Left lung (tissue), 4 donors: ENCODE measurements at regions not wholly inside any gene's neighbourhood (a gene's known extent, or its start where the extent isn't known, plus 50 kb on each side); places are given as distances from the start of the nearest gene placed in this dataset.
A peak's percentile ranks its signal among the peaks of the same experiment; 100 is the strongest.

Experiments used
- ATAC-seq: fragments of 200-7000 bp; cut with Tn5 transposase; one replicate; pipeline ENCODE4 v1.9.1; 2020; ENCODE audit warnings: moderate library complexity
- DNase-seq, 4 donors: peaks; one replicate each; pipeline ENCODE4 v3.0.0-alpha.2; 2013 to 2020
- H3K27ac ChIP-seq, 2 donors: fragments of 200-600 bp; sonication (generic) in 1 of 2; one replicate each; pipeline versions ENCODE4 v1.5.0 to v1.8.0; 2020 to 2021
- H3K27me3 ChIP-seq, 2 donors: fragments of 200-600 bp; sonication (generic) in 1 of 2; one replicate each; pipeline versions ENCODE4 v1.5.0 to v1.8.0; 2020 to 2021
- H3K36me3 ChIP-seq, 2 donors: fragments of 200-600 bp; sonication (generic) in 1 of 2; one replicate each; pipeline versions ENCODE4 v1.5.0 to v1.8.0; 2020 to 2021
- H3K4me1 ChIP-seq, 2 donors: fragments of 200-600 bp; one replicate each; pipeline ENCODE4 v1.8.0; 2021
- H3K4me3 ChIP-seq, 2 donors: fragments of 200-600 bp; sonication (generic) in 1 of 2; one replicate each; pipeline versions ENCODE4 v1.5.0 to v1.8.0; 2020 to 2021; ENCODE audit warnings: mild to moderate bottlenecking in 1 of 2
- H3K9me3 ChIP-seq, 2 donors: fragments of 200-600 bp; sonication (generic) in 1 of 2; one replicate each; pipeline versions ENCODE4 v1.5.0 to v1.8.0; 2020 to 2021
- intact Hi-C, 2 donors: fragments of 100-400 bp; cut with DNase I; formaldehyde crosslinking; loops; one replicate each; pipeline versions ENCODE4 v1.11.2 to v1.14.2; 2022
- TF ChIP-seq, protein P1 (sequence below), 2 donors: fragments of 200-600 bp; sonication (generic) in 1 of 2; IDR thresholded peaks; one replicate each; pipeline versions ENCODE4 v1.5.0 to v1.8.0; 2021; ENCODE audit warnings: antibody characterized with exemption in 2 of 2
- donor health status: DM: no; HTN: yes; CAD: no.
- donor health status: DM: no; HTN: no; CAD: no.

DNA sequence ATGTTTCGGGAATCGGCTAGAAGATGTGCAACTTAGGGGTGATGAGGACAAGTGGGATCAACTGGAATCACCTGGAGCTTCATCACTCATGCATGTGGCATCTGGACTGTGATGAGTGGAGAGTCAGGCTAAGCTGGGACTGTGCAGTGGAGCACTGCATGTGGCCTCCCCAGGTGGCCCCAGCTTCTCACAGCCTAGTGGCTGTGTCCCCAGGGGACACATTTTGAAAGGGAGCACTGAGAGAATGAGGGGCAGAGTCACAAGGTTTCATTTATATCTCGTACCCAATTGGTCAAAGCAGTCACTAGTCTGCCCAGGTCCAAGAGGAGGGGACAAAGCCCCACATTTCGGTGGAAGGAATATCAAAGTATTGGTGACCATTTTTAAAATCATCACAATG, 54.8 kb upstream of the TCF7L2 start:
- TF ChIP-seq, protein P1, sequence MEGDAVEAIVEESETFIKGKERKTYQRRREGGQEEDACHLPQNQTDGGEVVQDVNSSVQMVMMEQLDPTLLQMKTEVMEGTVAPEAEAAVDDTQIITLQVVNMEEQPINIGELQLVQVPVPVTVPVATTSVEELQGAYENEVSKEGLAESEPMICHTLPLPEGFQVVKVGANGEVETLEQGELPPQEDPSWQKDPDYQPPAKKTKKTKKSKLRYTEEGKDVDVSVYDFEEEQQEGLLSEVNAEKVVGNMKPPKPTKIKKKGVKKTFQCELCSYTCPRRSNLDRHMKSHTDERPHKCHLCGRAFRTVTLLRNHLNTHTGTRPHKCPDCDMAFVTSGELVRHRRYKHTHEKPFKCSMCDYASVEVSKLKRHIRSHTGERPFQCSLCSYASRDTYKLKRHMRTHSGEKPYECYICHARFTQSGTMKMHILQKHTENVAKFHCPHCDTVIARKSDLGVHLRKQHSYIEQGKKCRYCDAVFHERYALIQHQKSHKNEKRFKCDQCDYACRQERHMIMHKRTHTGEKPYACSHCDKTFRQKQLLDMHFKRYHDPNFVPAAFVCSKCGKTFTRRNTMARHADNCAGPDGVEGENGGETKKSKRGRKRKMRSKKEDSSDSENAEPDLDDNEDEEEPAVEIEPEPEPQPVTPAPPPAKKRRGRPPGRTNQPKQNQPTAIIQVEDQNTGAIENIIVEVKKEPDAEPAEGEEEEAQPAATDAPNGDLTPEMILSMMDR (IDR thresholded peaks at IDR 0.05): no peak
- intact Hi-C loops: no loop called here
- H3K4me1 ChIP-seq: peaks cover 6% of the 10 kb centered on the region in 2 donors

DNA sequence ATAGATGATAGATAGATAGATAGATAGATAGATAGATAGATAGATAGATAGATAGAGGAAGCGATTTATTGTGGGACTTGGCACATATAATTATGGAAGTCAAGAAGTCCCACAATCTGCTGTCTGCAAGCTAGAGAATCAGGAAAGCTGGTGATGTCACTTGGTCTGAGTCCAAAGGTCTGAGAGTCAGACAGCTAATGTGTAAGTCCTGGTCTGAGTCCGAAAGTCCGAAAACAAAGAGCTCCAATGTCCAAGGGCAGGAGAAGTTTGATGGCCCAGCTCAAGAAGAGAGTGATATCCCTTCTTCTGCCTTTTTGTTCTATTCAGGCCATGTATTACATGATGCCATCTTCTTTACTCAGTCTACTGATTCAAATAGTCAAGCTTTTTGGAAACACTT, 53.8 kb upstream of the TCF7L2 start:
- no peak overlapping the region for H3K27ac ChIP-seq
- peaks cover 0 to 3% of the 10 kb centered on the region in 2 donors for H3K9me3 ChIP-seq
- DNase-seq (no peak), ATAC-seq (no peak)
- H3K4me3 ChIP-seq: no peak overlapping the region
- no peaks in the 10 kb centered on the region for H3K27me3 ChIP-seq
- intact Hi-C loops: no loop called here
- H3K36me3 ChIP-seq: no peaks in the 10 kb centered on the region
- H3K4me1 ChIP-seq: peaks cover 6% of the 10 kb centered on the region in 2 donors
- TF ChIP-seq, protein P1 (IDR thresholded peaks at IDR 0.05): no peak

More for the DNA sequence above, 54.8 kb upstream of the TCF7L2 start:
- no peaks in the 10 kb centered on the region for H3K36me3 ChIP-seq
- no peak overlapping the region for H3K4me3 ChIP-seq
- H3K27me3 ChIP-seq: no peaks in the 10 kb centered on the region
- DNase-seq: no peak
- H3K27ac ChIP-seq: no peak overlapping the region
- ATAC-seq: no peak
- H3K9me3 ChIP-seq: peaks cover 0 to 3% of the 10 kb centered on the region in 2 donors

DNA sequence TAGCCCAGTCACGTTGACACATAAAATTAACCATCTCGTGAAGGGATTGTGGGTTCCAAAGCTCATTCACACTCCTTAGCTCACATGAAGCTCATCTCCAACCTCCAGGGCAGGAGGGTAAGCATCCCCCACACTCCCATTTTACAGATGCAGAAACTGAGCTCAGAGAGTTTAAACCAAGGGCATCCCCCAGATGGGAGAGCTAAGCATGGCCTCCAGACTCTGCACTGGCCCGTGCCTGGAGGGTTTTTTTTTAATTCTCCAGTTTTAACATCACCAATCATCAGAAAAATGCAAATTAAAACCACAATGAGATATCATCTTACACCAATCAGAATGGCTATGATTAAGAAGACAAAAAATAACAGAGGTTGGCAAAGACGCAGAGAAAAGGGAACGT, 53.3 kb upstream of the TCF7L2 start:
- Histone ChIP-seq H3K4me1 (peaks cover 6% of the 10 kb centered on the region in 2 donors), H3K9me3 (peaks cover 0 to 3% of the 10 kb centered on the region in 2 donors), H3K4me3 (no peak overlapping the region), H3K27me3 (no peaks in the 10 kb centered on the region), H3K36me3 (no peaks in the 10 kb centered on the region), H3K27ac (no peak overlapping the region)
- TF ChIP-seq, protein P1 (IDR thresholded peaks at IDR 0.05): no peak
- ATAC-seq (no peak), DNase-seq (no peak)
- intact Hi-C loops: no loop called here

DNA sequence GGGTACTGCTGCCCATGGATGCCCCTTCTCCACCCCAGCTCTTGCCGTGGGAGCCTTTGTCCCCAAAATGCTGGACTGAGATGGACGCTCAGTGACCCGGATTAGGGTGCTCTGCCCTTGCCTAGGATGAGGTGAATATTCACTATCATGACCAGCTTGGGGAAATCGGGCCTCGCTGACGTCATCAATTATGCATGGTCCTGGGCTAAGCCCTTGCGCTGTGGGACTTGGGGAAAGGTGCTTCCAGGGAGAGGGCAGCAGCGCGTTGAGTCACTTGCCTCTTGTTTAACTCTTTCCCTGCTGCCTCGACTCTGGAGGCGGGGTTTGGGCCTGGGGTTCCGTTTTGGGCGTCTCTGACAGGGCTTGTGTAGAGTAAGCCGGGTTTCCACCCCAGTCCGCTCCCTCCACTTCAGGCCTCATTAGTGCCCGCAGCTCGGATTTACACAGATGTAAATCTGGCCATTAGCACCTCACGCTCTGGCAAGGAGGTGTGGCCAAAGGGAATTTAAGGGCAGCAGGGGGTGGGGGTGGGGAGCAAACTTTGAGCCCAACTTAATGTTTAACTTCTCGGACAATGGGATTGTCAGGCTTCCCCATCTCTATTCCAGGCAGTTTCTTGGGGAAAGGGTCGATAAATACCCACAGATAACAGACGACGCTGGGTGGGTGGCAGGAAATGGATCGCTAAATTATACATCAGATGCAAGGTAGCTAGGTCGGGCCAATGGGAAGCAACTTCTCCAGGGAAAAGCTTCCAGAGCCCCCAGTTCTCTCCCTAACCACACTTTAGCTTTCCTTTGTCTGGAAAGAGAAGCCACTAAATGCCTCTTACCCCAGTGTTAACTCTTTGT, 51.3 kb upstream of the TCF7L2 start:
- H3K36me3 ChIP-seq: no peaks in the 10 kb centered on the region
- DNase-seq (peak in 1 of 4 donors; percentile 25), ATAC-seq (peak; percentile 77)
- no peaks in the 10 kb centered on the region for H3K9me3 ChIP-seq
- H3K27me3 ChIP-seq: no peaks in the 10 kb centered on the region
- H3K4me3 ChIP-seq: no peak overlapping the region
- intact Hi-C loops: no loop called here
- TF ChIP-seq, protein P1 (IDR thresholded peaks at IDR 0.05): no peak
- no peak overlapping the region for H3K27ac ChIP-seq
- H3K4me1 ChIP-seq: peaks cover 6% of the 10 kb centered on the region in 2 donors

DNA sequence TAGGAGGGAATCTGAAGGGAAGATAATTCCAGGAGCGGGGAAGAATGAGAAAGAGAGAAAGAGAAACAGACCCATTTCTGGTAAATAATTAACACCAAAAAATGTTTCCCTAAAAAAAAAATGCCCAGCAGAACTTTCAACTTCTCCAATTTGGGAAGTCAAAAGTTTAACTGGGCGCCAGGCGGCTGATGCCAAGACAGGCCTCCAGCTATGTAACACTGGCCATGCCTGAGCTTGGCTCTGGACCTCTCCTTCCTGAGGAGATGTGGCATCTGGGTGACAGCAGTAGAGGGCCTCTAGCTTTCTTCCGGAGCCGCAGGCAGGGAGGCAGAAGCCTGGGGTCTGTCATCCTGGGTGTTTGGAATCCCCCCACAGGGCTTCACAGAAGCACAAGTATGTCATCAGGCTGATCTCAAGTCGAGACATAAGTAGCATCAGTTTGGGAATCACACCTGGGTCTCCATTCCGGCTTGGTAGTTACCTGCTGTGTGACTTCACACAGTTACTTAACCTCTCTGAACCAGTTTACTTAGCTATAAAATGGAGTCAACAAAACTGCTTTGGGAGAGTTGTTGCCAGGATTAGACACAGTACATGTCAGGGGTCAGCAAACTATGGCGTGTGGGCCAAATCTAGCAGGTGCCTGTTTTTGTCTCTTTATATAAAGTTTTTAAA, 50.5 kb upstream of the TCF7L2 start:
- Histone ChIP-seq H3K4me1 (peaks cover 6% of the 10 kb centered on the region in 2 donors), H3K36me3 (no peaks in the 10 kb centered on the region), H3K9me3 (no peaks in the 10 kb centered on the region), H3K27me3 (no peaks in the 10 kb centered on the region), H3K4me3 (no peak overlapping the region), H3K27ac (no peak overlapping the region)
- no peak for ATAC-seq
- TF ChIP-seq, protein P1 (IDR thresholded peaks at IDR 0.05): no peak
- DNase-seq: no peak
- intact Hi-C loops: no loop called here
